Mesenchymal stem cell (in vitro differentiated cells and primary cell): ENCODE measurements at regions not wholly inside any gene's neighbourhood (a gene's known extent, or its start where the extent isn't known, plus 50 kb on each side); places are given as distances from the start of the nearest gene placed in this dataset.
A peak's percentile ranks its signal among the peaks of the same experiment; 100 is the strongest.
"Not testable (repeated sequence)": the region's sequence is repeated elsewhere in the genome, so short reads cannot be mapped to it uniquely, and the experiment has no call there.

Experiments
- DNase-seq: peaks from one replicate; pipeline ENCODE4 v3.0.0-alpha.2; 2013
- H2AFZ ChIP-seq: one replicate; pipeline ENCODE4 v1.6.1; 2013; ENCODE audit warnings: low read depth, mild to moderate bottlenecking, control low read depth, inconsistent platforms, low read length, moderate library complexity
- H2AK5ac ChIP-seq: 2 replicates; pipeline ENCODE4 v1.6.1; 2013; ENCODE audit warnings: low read length, moderate library complexity, mild to moderate bottlenecking, inconsistent platforms; ENCODE audit not compliant: severe bottlenecking
- H2BK120ac ChIP-seq: one replicate; pipeline ENCODE4 v1.6.1; 2013; ENCODE audit warnings: low read depth, mild to moderate bottlenecking, inconsistent platforms, low read length, moderate library complexity
- H2BK12ac ChIP-seq, 2 experiments: one replicate each; pipeline ENCODE4 v1.6.1; 2013; ENCODE audit warnings: inconsistent platforms in 2 of 2, low read length in 2 of 2, mild to moderate bottlenecking in 2 of 2, moderate library complexity in 2 of 2, control low read depth in 1 of 2
- H2BK15ac ChIP-seq: one replicate; pipeline ENCODE4 v1.6.1; 2013; ENCODE audit warnings: mild to moderate bottlenecking, low read depth, inconsistent platforms; ENCODE audit not compliant: poor library complexity, severe bottlenecking
- H2BK5ac ChIP-seq: 2 replicates; pipeline ENCODE4 v1.6.1; 2013; ENCODE audit warnings: low read depth, mild to moderate bottlenecking, low read length, control low read depth, inconsistent platforms; ENCODE audit not compliant: poor library complexity, severe bottlenecking
- H3K14ac ChIP-seq, 2 experiments: one replicate each; pipeline ENCODE4 v1.6.1; 2013; ENCODE audit warnings: inconsistent platforms in 2 of 2, low read length in 2 of 2, control low read depth in 1 of 2, mild to moderate bottlenecking in 1 of 2, moderate library complexity in 1 of 2
- H3K18ac ChIP-seq, 2 experiments: one replicate each; pipeline ENCODE4 v1.6.1; 2013; ENCODE audit warnings: inconsistent platforms in 2 of 2, low read length in 2 of 2, control low read depth in 1 of 2, low read depth in 1 of 2, mild to moderate bottlenecking in 1 of 2
- H3K23ac ChIP-seq, 2 experiments: one replicate each; pipeline ENCODE4 v1.6.1; 2013; ENCODE audit warnings: inconsistent platforms in 2 of 2, low read length in 2 of 2, mild to moderate bottlenecking in 2 of 2, moderate library complexity in 2 of 2, control low read depth in 1 of 2
- H3K27ac ChIP-seq: 2 replicates; pipeline ENCODE4 v1.5.1; 2013; ENCODE audit warnings: mild to moderate bottlenecking, moderate library complexity, low read length, control low read depth, inconsistent platforms; ENCODE audit not compliant: poor library complexity, severe bottlenecking
- H3K27me3 ChIP-seq, 2 experiments: 2 replicates each; pipeline versions ENCODE4 v1.6.1 to v1.7.0; 2013; ENCODE audit warnings: low read length in 2 of 2, mild to moderate bottlenecking in 2 of 2, moderate library complexity in 2 of 2, control low read depth in 1 of 2, inconsistent platforms in 1 of 2; ENCODE audit not compliant: control insufficient read depth in 1 of 2, insufficient read depth in 1 of 2
- H3K36me3 ChIP-seq, 2 experiments: 2 replicates each; pipeline versions ENCODE4 v1.6.1 to v1.7.0; 2013; ENCODE audit warnings: low read length in 2 of 2, control low read depth in 1 of 2, inconsistent platforms in 1 of 2, low read depth in 1 of 2, mild to moderate bottlenecking in 1 of 2; ENCODE audit not compliant: insufficient read depth in 2 of 2, control insufficient read depth in 1 of 2
- H3K4ac ChIP-seq, 2 experiments: one replicate each; pipeline ENCODE4 v1.6.1; 2013; ENCODE audit warnings: inconsistent platforms in 2 of 2, low read length in 2 of 2, mild to moderate bottlenecking in 2 of 2, moderate library complexity in 2 of 2, control low read depth in 1 of 2, low read depth in 1 of 2
- H3K4me1 ChIP-seq: 2 replicates; pipeline ENCODE4 v1.6.1; 2013; ENCODE audit warnings: low read depth, low read length, control low read depth; ENCODE audit not compliant: control insufficient read depth, insufficient read depth
- H3K4me2 ChIP-seq: 2 replicates; pipeline ENCODE4 v1.6.1; 2013; ENCODE audit warnings: low read length, mild to moderate bottlenecking, inconsistent platforms; ENCODE audit not compliant: poor library complexity, severe bottlenecking
- H3K4me3 ChIP-seq, 2 experiments: 2 replicates each; pipeline versions ENCODE4 v1.5.1 to v1.7.0; 2013; ENCODE audit warnings: low read length in 2 of 2, mild to moderate bottlenecking in 2 of 2, control low read depth in 1 of 2, low read depth in 1 of 2; ENCODE audit not compliant: insufficient read depth in 1 of 2
- H3K79me1 ChIP-seq: replicated peaks from 2 replicates; pipeline ENCODE4 v1.6.1; 2013; ENCODE audit warnings: mild to moderate bottlenecking, control low read depth, low read length, inconsistent platforms; ENCODE audit not compliant: poor library complexity, severe bottlenecking
- H3K9ac ChIP-seq: 2 replicates; pipeline ENCODE4 v1.7.0; 2013; ENCODE audit warnings: mild to moderate bottlenecking, low read length, moderate library complexity
- H3K9me3 ChIP-seq: 2 replicates; pipeline ENCODE4 v1.7.0; 2013; ENCODE audit warnings: mild to moderate bottlenecking, low read length; ENCODE audit not compliant: control insufficient read depth
- H4K8ac ChIP-seq: one replicate; pipeline ENCODE4 v1.6.1; 2013; ENCODE audit warnings: inconsistent platforms, mild to moderate bottlenecking, low read length, moderate library complexity
- H4K91ac ChIP-seq: one replicate; pipeline ENCODE4 v1.6.1; 2013; ENCODE audit warnings: mild to moderate bottlenecking, low read length, inconsistent platforms
- WGBS: methylation state at CpG from one replicate; pipeline ENCODE4 v1.1.7; 2013; ENCODE audit warnings: mixed read lengths; 5-methylcytosine and 5-hydroxymethylcytosine counted together

GRCh38 chr13:105841286-105841685, 694.2 kb downstream of the EFNB2 start:
- Histone ChIP-seq H2BK5ac (no peak overlapping the region), H4K91ac (no peak overlapping the region), H3K9me3 (no peaks in the 10 kb centered on the region), H3K36me3 (no peaks in the 10 kb centered on the region), H2AK5ac (no peak overlapping the region), H3K4ac (no peak overlapping the region), H4K8ac (no peak overlapping the region), H2AFZ (no peak overlapping the region), H3K4me2 (no peak overlapping the region), H3K18ac (no peak overlapping the region), H2BK120ac (no peak overlapping the region), H3K79me1 (no peaks in the 10 kb centered on the region), H3K27ac (no peak overlapping the region), H3K9ac (no peak overlapping the region), H3K14ac (no peak overlapping the region), H3K4me1 (no peaks in the 10 kb centered on the region), H2BK15ac (no peak overlapping the region), H3K4me3 (no peak overlapping the region), H2BK12ac (no peak overlapping the region), H3K27me3 (no peaks in the 10 kb centered on the region), H3K23ac (no peak overlapping the region)
- 92% methylated on average over 3 of the region's 3 CpGs for WGBS
- no peak for DNase-seq

- no peaks in the 10 kb centered on the region for H3K79me1 ChIP-seq
These were observed 697.2 kb downstream of the EFNB2 start for GRCh38 chr13:105838231-105838630.

GRCh38 chr13:105837295-105837694, 698.2 kb downstream of the EFNB2 start:
- not testable (repeated sequence) for H3K4me1 ChIP-seq, H2BK5ac ChIP-seq, H3K4ac ChIP-seq, H3K14ac ChIP-seq, H4K8ac ChIP-seq, H2AK5ac ChIP-seq, H3K79me1 ChIP-seq, H2BK12ac ChIP-seq, H4K91ac ChIP-seq, H2AFZ ChIP-seq, H3K23ac ChIP-seq, H3K36me3 ChIP-seq, DNase-seq, H2BK120ac ChIP-seq, H3K4me3 ChIP-seq, H3K4me2 ChIP-seq, H2BK15ac ChIP-seq, H3K27me3 ChIP-seq, H3K9me3 ChIP-seq, H3K18ac ChIP-seq, H3K9ac ChIP-seq, H3K27ac ChIP-seq
- WGBS, result 98% methylated on average over 6 of the region's 9 CpGs

More at GRCh38 chr13:105838231-105838630, 697.2 kb downstream of the EFNB2 start:
- no peak overlapping the region for H2AFZ ChIP-seq
- no peak overlapping the region for H3K27ac ChIP-seq
- no peak overlapping the region for H3K14ac ChIP-seq
- no peak for DNase-seq
- no peaks in the 10 kb centered on the region for H3K36me3 ChIP-seq
- peak overlapping the region in 1 of 2 experiments; percentile 34 for H3K18ac ChIP-seq
- peak overlapping the region in 1 of 2 experiments; percentile 21 for H2BK12ac ChIP-seq
- H3K4me1 ChIP-seq, result no peaks in the 10 kb centered on the region
- H3K4me2 ChIP-seq, result no peak overlapping the region
- WGBS, result 88% methylated on average over 8 of the region's 8 CpGs
- no peak overlapping the region for H2BK120ac ChIP-seq
- no peak overlapping the region for H3K4me3 ChIP-seq
- H2BK5ac ChIP-seq, result no peak overlapping the region
- H3K23ac ChIP-seq, result no peak overlapping the region
- no peak overlapping the region for H4K91ac ChIP-seq
- no peak overlapping the region for H3K9ac ChIP-seq
- H4K8ac ChIP-seq, result no peak overlapping the region
- no peaks in the 10 kb centered on the region for H3K9me3 ChIP-seq
- no peak overlapping the region for H2BK15ac ChIP-seq
- H3K27me3 ChIP-seq, result no peaks in the 10 kb centered on the region
- H3K4ac ChIP-seq, result no peak overlapping the region
- no peak overlapping the region for H2AK5ac ChIP-seq

- Histone ChIP-seq H3K27ac (no peak overlapping the region), H2AFZ (no peak overlapping the region), H2BK120ac (no peak overlapping the region), H3K9ac (no peak overlapping the region), H2BK15ac (no peak overlapping the region), H3K4me2 (no peak overlapping the region), H2AK5ac (no peak overlapping the region), H3K4ac (no peak overlapping the region), H3K36me3 (no peaks in the 10 kb centered on the region), H3K23ac (no peak overlapping the region), H3K18ac (no peak overlapping the region), H3K14ac (no peak overlapping the region), H3K79me1 (no peaks in the 10 kb centered on the region), H3K4me1 (no peaks in the 10 kb centered on the region), H3K4me3 (no peak overlapping the region), H2BK12ac (no peak overlapping the region), H4K8ac (no peak overlapping the region), H4K91ac (no peak overlapping the region), H2BK5ac (no peak overlapping the region), H3K27me3 (no peaks in the 10 kb centered on the region), H3K9me3 (no peaks in the 10 kb centered on the region)
- 67% methylated on average over 3 of the region's 4 CpGs for WGBS
- DNase-seq, result no peak
These were observed 704.6 kb downstream of the EFNB2 start for GRCh38 chr13:105830821-105831220.
